CD4-positive, alpha-beta T cell treated with Interleukin-12 subunit alpha and Interleukin-12 subunit beta, for 1 hour (primary cell): ENCODE measurements at regions not wholly inside any gene's neighbourhood (a gene's known extent, or its start where the extent isn't known, plus 50 kb on each side); places are given as distances from the start of the nearest gene placed in this dataset.
"Not testable (repeated sequence)": the region's sequence is repeated elsewhere in the genome, so short reads cannot be mapped to it uniquely, and the experiment has no call there.

Source experiments
- DNase-seq: peaks from one replicate; pipeline ENCODE4 v3.0.0-alpha.2; 2020

DNA sequence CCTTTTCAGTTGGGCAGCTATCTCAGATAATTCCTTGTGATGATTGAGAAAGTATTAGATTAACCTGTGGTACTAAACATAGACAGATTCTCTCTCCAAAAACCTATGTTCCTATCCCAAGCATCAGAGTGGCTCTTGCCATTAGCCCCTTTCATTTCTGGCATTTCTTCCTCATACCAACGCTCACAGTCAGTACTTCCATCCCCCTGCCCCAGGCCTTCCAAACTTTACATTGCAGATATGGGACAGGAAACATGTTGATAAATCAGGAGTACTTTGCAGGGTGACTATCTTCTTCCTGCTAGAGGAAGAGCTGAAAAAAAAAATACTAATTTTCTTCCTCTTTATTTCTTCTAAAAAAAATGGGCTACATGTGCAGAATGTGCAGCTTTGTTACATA lies 442.6 kb upstream of the RGMB start:
- no peak for DNase-seq

GRCh38 chr5:98333921-98334320 lies 439.5 kb upstream of the RGMB start:
- DNase-seq = no peak

DNA sequence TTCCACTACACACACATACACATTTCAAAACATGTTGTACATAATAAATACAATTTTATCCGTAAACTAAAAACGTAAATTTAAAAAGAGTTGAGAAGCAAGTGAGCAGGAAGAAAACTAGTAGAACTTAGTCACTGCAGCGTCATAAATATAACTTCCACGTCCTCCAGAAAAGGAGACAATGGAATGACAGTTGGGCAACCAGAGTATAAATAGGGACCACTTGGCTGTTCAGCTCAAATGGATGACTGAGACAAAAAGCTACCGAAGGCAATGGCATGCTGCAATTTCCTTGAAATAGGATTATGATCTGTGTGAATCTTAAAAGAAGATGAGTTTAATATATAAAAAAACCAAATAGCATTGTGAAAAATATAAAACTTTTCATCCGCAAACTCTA lies 438.5 kb upstream of the RGMB start:
- DNase-seq = no peak

DNA sequence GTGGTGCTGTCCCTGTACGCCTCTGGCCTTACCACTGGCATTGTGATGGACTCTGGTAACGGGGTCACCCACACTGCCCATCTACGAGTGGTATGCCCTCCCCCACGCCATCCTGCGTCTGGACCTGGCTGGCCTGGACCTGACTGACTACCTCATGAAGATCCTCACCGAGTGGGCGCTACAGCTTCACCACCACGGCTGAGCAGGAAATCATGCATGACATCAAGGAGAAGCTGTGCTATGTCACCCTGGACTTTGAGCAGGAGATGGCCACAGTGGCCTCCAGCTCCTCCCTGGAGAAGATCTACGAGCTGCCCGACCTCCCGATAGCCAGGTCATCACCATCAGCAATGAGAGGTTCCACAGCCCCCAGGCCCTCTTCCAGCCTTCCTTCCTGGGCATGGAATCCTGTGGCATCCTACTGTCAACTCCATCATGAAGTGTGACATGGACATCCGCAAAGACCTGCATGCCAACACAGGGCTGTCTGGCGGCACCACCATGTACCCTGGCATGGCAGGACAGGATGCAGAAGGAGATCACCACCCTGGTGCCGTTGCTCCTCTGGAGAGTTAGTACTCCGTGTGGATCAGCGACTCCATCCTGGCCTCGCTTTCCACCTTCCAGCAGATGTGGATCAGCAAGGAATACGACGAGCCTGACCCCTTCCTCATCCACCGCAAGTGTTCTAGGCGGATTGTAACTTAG lies 434.2 kb upstream of the RGMB start:
- DNase-seq = no peak

DNA sequence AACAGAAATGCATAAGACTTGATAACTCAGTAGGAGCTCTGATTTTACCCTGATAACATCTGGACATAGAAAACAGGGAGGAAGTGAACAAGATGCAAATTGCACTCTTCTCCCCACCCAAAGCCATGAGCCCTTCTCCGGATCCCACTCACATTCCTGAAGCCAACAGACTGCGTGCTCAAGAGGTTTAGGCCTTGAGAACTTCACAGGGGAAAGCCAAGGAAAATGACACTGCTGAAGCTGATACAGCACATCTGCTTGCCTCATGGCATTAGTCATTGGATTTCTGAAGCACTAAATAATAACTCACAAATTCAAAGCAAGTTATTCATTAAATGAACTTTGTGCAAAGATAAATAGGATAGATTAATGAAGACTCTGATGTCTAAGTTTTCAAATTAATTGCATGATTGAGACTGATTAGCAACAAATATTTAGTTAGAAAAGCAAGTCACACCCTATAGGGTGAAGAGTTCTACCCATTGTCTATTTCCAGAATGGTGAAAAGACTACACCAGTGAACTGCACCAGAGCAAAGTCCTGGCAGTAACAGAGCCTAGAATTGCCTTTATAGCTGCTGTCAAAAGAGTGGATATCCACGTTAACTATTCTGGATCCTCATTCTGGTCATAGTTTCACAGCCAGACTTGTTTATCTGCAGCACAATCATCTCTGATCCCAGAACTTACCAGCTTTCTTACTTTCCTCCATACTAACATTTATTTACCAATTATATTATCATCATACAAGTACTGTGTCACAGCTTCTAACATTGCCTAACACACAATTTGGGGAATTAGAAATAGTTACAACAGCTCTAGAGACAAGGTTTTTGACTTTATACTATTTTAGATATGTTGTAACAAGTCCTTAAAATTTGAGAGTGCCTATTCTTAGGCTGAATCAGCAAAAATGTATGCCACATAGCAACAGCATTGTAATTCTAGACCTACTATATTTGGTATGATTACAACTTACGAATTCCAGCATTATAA lies 432.1 kb upstream of the RGMB start:
- DNase-seq = no peak

DNA sequence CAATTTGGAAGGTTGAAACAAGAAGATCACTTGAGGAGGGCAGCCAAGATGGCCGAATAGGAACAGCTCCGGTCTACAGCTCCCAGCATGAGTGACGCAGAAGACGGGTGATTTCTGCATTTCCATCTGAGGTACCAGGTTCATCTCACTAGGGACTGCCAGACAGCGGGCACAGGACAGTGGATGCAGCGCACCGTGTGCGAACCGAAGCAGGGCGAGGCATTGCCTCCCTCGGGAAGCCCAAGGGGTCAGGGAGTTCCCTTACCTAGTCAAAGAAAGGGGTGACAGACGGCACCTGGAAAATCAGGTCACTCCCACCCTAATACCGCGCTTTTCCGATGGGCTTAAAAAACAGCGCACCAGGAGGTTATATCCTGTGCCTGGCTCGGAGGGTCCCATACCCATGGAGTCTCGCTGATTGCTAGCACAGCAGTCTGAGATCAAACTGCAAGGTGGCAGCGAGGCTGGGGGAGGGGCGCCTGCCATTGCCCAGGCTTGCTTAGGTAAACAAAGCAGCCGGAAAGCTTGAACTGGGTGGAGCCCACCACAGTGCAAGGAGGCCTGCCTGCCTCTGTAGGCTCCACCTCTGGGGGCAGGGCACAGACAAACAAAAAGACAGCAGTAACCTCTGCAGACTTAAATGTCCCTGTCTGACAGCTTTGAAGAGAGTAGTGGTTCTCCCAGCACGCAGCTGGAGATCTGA lies 430.4 kb upstream of the RGMB start:
- not testable (repeated sequence) for DNase-seq

DNA sequence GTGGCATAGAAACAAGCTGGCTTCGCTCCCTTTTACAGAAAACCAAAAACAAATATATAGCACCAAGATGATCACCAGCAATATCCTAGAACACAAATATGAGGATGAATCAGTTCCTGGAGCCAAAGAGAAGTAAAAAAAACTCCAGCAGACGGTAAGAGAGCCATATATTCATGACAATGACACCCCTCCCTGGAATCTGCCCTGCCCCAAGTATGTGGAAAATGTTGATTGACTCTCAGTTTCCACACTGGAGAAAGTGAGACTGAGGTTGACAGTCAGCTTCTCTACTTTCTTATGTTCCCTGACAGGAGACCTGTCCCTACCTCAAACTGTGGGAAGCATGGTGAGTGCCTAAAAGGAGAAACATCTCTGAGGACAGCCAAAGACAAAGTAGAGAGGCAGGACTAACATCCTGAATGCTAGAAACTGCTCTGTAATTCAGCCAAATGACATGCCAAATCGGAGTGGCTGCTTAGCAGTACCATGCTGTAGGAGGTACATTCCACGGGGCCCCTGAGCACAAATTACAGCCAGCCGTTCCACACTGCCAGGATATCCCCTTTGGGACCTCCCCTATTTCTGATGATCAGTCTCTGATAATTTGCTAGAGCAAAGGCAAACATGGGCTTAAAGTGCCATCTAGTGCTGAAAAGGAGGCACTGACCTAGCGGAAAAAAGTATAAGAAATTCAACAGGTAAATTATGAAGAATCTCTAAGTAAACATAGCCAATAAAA lies 424.0 kb upstream of the RGMB start:
- DNase-seq = no peak

GRCh38 chr5:98349990-98350365 lies 423.5 kb upstream of the RGMB start:
- DNase-seq = no peak

DNA sequence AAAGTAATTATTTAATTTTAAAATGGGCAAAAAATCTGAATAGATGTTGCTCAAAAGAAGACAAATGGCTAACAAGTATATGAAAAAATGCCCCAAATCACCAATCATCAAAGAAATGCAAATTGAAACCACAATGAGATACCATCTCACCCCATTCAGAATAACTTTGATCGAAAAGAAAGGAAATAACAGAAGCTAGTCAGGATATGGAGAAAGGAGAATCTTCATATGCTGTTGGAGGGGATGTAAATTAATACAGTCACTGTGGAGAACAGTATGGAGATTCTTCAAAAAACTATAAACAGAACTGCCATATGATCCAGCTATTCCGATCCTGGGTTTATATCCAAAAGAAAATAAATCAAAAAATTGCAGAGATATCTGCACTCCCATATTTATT lies 418.5 kb upstream of the RGMB start:
- no peak for DNase-seq

DNA sequence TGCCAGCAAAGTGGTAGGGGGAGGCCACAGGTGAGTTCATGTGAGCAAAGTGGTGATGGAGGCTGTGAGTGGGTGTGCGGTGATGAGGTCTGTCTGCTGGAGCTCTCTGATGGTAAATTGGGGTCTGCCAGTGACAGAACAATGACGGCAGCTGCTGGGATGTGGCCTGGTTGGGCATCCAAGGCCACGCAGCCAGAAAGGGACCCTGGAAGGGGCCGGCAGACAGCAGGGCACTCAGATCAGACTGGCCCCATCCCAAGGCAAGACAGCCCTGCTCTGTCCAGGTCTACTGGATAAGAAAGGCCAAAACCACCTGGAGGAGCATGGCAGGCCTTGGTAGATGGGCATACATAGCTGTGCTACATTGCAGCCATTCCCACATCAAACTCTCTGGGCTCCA lies 412.9 kb upstream of the RGMB start:
- no peak for DNase-seq

- DNase-seq = no peak
These were observed 410.3 kb upstream of the RGMB start for GRCh38 chr5:98363157-98363556.

- DNase-seq = no peak
These were observed 408.9 kb upstream of the RGMB start for GRCh38 chr5:98364549-98364948.

DNA sequence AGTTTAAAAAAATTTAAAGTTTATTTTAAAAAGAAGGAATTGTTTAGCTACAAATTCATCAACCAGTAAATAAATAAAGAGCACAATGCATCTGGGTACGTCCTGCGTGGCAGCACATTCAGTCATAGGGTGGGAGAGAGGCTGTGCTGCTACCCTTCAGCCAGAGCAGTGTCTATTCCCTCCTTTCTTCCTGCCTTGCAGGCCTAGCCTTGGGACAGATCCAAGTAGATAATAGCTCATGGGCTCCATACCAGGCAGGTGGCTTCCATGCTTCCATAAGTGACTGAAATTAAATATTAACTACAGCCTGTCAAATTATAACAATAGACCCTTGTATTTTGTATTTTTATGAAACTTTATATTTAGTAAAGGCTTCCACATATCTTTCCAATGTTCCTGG lies 408.3 kb upstream of the RGMB start:
- DNase-seq = no peak

GRCh38 chr5:98368141-98368540 lies 405.3 kb upstream of the RGMB start:
- DNase-seq = no peak

DNA sequence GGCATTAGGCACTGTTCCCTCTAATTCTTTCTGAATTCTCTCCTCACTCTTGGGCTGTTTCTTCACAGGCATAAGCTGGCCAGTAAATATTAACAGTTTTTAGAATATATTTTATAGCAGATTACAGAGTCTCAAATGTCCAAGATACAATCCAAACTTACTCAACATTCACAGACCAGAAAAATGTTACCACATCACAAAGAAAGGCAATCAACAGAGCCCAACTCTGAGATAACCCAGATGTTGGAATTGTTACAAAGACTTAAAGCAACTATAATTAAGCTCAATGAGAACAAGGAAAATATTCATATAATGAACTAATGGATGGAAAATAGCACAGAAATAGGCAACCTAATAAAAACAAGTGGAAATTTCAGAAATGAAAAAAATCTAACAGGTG lies 401.1 kb upstream of the RGMB start:
- no peak for DNase-seq

DNA sequence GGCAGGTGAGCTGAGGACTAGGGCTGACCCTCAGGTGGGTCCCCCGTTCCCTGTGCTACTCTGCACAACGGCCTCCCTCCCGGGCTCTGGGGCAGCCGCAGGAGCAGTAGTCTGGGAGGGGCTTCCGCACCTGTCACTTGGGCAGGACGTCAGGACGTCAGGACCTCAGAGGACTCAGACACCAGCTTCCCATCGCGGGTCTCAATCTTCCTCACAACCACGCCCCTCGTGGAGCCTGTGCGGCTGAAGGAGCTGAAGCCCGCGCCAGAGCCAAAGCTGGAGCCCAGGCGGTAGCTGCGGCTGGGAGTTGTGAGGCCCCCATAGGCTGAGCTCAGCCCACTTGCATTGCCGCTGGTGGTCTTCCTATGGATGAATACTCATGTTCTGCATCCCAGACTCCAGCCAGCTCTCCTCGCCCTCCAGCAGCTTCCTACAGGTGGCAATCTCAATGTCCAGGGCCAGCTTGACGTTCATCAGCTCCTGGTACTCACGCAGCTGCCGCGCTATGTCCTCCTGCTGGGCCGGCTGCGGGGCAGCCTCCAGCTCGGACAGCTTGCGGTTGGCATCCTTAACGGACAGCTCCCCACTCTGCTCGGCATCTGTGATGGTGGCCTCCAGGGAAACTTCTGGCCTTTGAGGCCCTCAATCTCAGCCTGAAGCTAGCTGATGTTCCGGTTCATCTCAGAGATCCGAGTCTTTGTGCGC lies 381.4 kb upstream of the RGMB start:
- DNase-seq = no peak

DNA sequence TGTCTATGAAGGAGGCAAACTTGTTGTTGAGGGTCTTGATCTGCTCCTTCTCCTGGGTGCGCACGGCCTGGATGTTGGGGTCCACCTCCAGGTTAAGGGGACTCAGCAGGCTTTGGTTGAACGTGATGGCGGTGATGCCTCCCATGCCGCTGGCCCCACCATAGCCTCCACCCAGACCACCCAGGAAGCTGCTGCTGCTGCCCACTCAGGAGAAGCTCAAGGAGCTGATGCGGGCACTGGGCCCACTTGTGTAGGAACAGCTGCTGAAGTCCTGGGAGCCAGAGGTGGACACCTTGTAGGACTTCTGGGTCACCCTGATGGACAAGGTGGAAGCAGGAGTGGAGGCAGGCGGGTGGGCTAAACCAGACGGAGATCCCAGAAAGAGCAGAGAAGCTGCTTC lies 380.3 kb upstream of the RGMB start:
- DNase-seq = not testable (repeated sequence)

- no peak for DNase-seq
These were observed 376.4 kb upstream of the RGMB start for GRCh38 chr5:98397081-98397480.

GRCh38 chr5:98398465-98398864 lies 375.0 kb upstream of the RGMB start:
- no peak for DNase-seq

GRCh38 chr5:98401656-98402055 lies 371.8 kb upstream of the RGMB start:
- no peak for DNase-seq

DNA sequence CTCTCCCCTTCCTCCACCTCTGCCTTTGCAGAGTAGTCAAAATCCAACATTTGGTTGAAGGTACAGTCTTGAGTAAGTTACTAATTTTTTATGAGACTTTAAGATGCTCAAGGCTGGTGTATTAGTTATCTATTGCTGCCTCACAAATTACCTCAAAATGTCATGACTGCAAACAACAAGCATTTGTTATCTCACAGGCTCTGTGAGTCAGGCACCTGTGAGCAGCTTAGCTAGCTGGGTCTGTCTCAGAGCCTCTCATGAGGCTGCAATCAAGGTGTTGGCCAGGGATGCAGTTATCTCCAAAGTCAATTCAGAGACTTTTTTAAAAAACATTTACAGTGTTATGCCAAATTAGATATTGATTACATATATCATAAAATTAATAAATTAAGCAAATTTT lies 371.3 kb upstream of the RGMB start:
- no peak for DNase-seq

GRCh38 chr5:98403131-98403530 lies 370.3 kb upstream of the RGMB start:
- no peak for DNase-seq
